Nephron (organoid): ENCODE measurements at regions not wholly inside any gene's neighbourhood (a gene's known extent, or its start where the extent isn't known, plus 50 kb on each side); places are given as distances from the start of the nearest gene placed in this dataset.

Experiments
- H3K27ac Mint-ChIP-seq, 3 experiments: 2 replicates each; pipeline ENCODE4 v1.8.0; 2020; ENCODE audit warnings: mixed read lengths in 3 of 3, mild to moderate bottlenecking in 2 of 3, moderate library complexity in 1 of 3
- H3K27me3 Mint-ChIP-seq: 2 replicates; pipeline ENCODE4 v1.8.0; 2021; ENCODE audit warnings: low read depth, mild to moderate bottlenecking, moderate library complexity, mixed read lengths
- H3K36me3 Mint-ChIP-seq: 2 replicates; pipeline ENCODE4 v1.8.0; 2020; ENCODE audit warnings: low read depth, mixed read lengths
- H3K4me1 Mint-ChIP-seq: 2 replicates; pipeline ENCODE4 v1.8.0; 2020; ENCODE audit warnings: mixed read lengths
- H3K4me3 Mint-ChIP-seq, 3 experiments: 2 replicates each; pipeline ENCODE4 v1.8.0; 2020; ENCODE audit warnings: mild to moderate bottlenecking in 3 of 3, mixed read lengths in 3 of 3, moderate library complexity in 2 of 3
- H3K9me3 Mint-ChIP-seq: 2 replicates; pipeline ENCODE4 v1.8.0; 2020; ENCODE audit warnings: mixed read lengths
- CTCF ChIP-seq, 3 experiments: fragments of 200-600 bp; sonication (generic); IDR thresholded peaks; one replicate each; pipeline ENCODE4 v1.5.0; 2021; ENCODE audit warnings: antibody characterized with exemption in 3 of 3; ENCODE audit not compliant: unreplicated experiment in 3 of 3

- Mint-ChIP-seq H3K4me3 (no peak overlapping the region), H3K36me3 (no peaks in the 10 kb centered on the region), H3K27me3 (no peaks in the 10 kb centered on the region), H3K4me1 (peaks cover 61% of the 10 kb centered on the region), H3K27ac (peak overlapping the region in 1 of 3 experiments; percentile 55), H3K9me3 (no peaks in the 10 kb centered on the region)
- TF ChIP-seq CTCF (IDR thresholded peaks at IDR 0.05; ENCODE audit: unreplicated experiment in 3 of 3) = no peak
Observed at GRCh38 chr21:33973268-33973667, 57.7 kb upstream of the ATP5PO start.

- no peak for TF ChIP-seq CTCF (IDR thresholded peaks at IDR 0.05; ENCODE audit: unreplicated experiment in 3 of 3)
Observed at GRCh38 chr21:33972539-33972938, 56.9 kb upstream of the ATP5PO start.

GRCh38 chr21:33971492-33972013, 55.9 kb upstream of the ATP5PO start:
- peak overlapping the region; percentile 15 to 66 (median 31) for H3K27ac Mint-ChIP-seq
- no peak overlapping the region for H3K4me3 Mint-ChIP-seq
- H3K9me3 Mint-ChIP-seq = no peaks in the 10 kb centered on the region

More at GRCh38 chr21:33972539-33972938, 56.9 kb upstream of the ATP5PO start:
- Mint-ChIP-seq H3K36me3 (no peaks in the 10 kb centered on the region), H3K4me1 (peaks cover 64% of the 10 kb centered on the region), H3K27me3 (no peaks in the 10 kb centered on the region), H3K9me3 (no peaks in the 10 kb centered on the region), H3K4me3 (no peak overlapping the region), H3K27ac (no peak overlapping the region)

GRCh38 chr21:33969581-33969980, 54.0 kb upstream of the ATP5PO start:
- Mint-ChIP-seq H3K4me3 (no peak overlapping the region), H3K36me3 (no peaks in the 10 kb centered on the region), H3K27me3 (no peaks in the 10 kb centered on the region), H3K4me1 (peaks cover 44% of the 10 kb centered on the region), H3K27ac (peak overlapping the region in 2 of 3 experiments; percentile 80 to 87), H3K9me3 (no peaks in the 10 kb centered on the region)
- no peak for TF ChIP-seq CTCF (IDR thresholded peaks at IDR 0.05; ENCODE audit: unreplicated experiment in 3 of 3)

More at GRCh38 chr21:33971492-33972013, 55.9 kb upstream of the ATP5PO start:
- peaks cover 60% of the 10 kb centered on the region for H3K4me1 Mint-ChIP-seq
- H3K36me3 Mint-ChIP-seq = no peaks in the 10 kb centered on the region
- H3K27me3 Mint-ChIP-seq = no peaks in the 10 kb centered on the region
- no peak for TF ChIP-seq CTCF (IDR thresholded peaks at IDR 0.05; ENCODE audit: unreplicated experiment in 3 of 3)

- H3K9me3 Mint-ChIP-seq = no peaks in the 10 kb centered on the region
- no peaks in the 10 kb centered on the region for H3K36me3 Mint-ChIP-seq
- no peaks in the 10 kb centered on the region for H3K27me3 Mint-ChIP-seq
- peaks cover 40% of the 10 kb centered on the region for H3K4me1 Mint-ChIP-seq
- peak overlapping the region; percentile 33 to 87 (median 80) for H3K27ac Mint-ChIP-seq
- no peak for TF ChIP-seq CTCF (IDR thresholded peaks at IDR 0.05; ENCODE audit: unreplicated experiment in 3 of 3)
- H3K4me3 Mint-ChIP-seq = peak overlapping the region in 1 of 3 experiments; percentile 7
Observed at GRCh38 chr21:33968995-33969348, 53.4 kb upstream of the ATP5PO start.
